T-helper 2 cell treated with Interferon-gamma antibody and Interleukin-4, amounts not matched to agents 5 μg/mL and 100 μg/mL, for 36 hours (primary cell): ENCODE measurements at regions not wholly inside any gene's neighbourhood (a gene's known extent, or its start where the extent isn't known, plus 50 kb on each side); places are given as distances from the start of the nearest gene placed in this dataset.

Experiments
- DNase-seq: peaks from one replicate; pipeline ENCODE4 v3.0.0; 2021; ENCODE audit warnings: low spot score
- H3K27ac Mint-ChIP-seq: one replicate; pipeline ENCODE4 v1.8.0; 2021; ENCODE audit warnings: mild to moderate bottlenecking, mixed read lengths
- H3K27me3 Mint-ChIP-seq: one replicate; pipeline ENCODE4 v1.8.0; 2021; ENCODE audit warnings: low read depth, mixed read lengths
- H3K36me3 Mint-ChIP-seq: one replicate; pipeline ENCODE4 v1.8.0; 2021; ENCODE audit warnings: low read depth, mixed read lengths
- H3K4me1 Mint-ChIP-seq: one replicate; pipeline ENCODE4 v1.8.0; 2021; ENCODE audit warnings: low read depth, mixed read lengths
- H3K4me3 Mint-ChIP-seq: one replicate; pipeline ENCODE4 v1.8.0; 2022; ENCODE audit warnings: mild to moderate bottlenecking, moderate library complexity, mixed read lengths
- H3K9me3 Mint-ChIP-seq: one replicate; pipeline ENCODE4 v1.8.0; 2021; ENCODE audit warnings: mixed read lengths

DNA sequence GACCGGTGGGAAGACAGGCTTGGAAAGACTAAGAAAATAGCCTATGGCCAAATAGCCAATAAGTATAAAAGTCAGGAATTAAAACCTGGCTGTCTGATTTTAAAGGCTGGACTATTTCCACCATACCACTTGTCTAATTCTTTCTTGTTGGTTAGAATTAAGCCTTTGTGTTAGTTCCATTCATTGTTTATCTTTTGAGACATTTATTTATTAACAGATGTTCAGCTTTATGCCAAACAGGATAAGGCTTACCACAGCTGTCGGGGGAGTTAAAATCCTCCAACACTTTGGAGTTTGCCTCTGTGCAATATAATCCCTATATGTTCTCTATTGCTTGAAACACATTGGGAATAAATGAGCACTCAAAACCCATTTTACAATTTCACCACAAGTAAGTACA lies 208.3 kb downstream of the TMEM200A start:
- Mint-ChIP-seq H3K27ac (no peak overlapping the region), H3K36me3 (peaks cover 54% of the 10 kb centered on the region), H3K4me1 (peaks cover 42% of the 10 kb centered on the region), H3K4me3 (no peak overlapping the region), H3K9me3 (peaks cover 50% of the 10 kb centered on the region), H3K27me3 (no peaks in the 10 kb centered on the region)
- no peak for DNase-seq

GRCh38 chr6:130575557-130575956 lies 209.7 kb downstream of the TMEM200A start:
- Mint-ChIP-seq H3K36me3 (peaks cover 51% of the 10 kb centered on the region), H3K4me1 (peaks cover 43% of the 10 kb centered on the region), H3K4me3 (peak overlapping the region; percentile 66), H3K27ac (peak overlapping the region; percentile 86), H3K27me3 (no peaks in the 10 kb centered on the region), H3K9me3 (peaks cover 52% of the 10 kb centered on the region)
- no peak for DNase-seq

- peak; percentile 63 for DNase-seq
- H3K27ac Mint-ChIP-seq = peak overlapping the region; percentile 86
- H3K36me3 Mint-ChIP-seq = peaks cover 47% of the 10 kb centered on the region
- H3K4me1 Mint-ChIP-seq = peaks cover 43% of the 10 kb centered on the region
- H3K27me3 Mint-ChIP-seq = no peaks in the 10 kb centered on the region
- peaks cover 48% of the 10 kb centered on the region for H3K9me3 Mint-ChIP-seq
- peak overlapping the region; percentile 66 for H3K4me3 Mint-ChIP-seq
Measured at GRCh38 chr6:130575971-130576370, 210.2 kb downstream of the TMEM200A start.

DNA sequence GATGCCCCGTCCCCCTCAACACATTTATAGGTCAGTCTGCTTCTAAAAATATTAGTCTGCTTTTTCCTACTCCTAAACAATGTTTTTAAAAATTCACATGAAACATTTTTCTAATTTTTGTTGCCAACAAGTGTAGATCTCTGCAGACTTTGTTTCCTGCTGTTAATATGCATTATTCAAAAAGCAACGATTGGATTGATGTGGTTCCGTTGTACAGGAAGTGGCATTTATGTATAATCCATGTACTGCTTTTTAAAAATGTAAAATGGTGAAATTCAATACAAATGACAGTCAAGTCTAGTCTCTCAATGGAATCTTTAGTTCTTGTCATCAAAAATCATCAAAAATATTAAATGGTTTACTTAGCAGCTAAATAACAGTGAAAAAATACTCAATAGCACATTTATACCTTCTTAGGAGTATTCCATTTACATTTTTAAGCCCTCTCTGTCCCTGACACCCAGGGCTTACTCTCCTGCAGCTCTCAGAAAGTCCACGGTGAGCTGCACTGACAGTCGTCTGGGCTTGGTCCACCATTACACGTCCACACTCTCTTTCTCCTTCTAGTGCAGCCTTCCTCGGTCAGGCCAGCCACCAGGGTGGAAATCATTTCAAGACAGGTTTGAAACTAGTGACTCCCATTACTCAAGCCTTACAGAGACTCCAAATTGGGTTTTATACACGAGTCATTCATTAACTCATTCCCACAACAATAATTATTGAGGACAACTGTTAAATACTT lies 211.5 kb downstream of the TMEM200A start:
- H3K9me3 Mint-ChIP-seq = peaks cover 42% of the 10 kb centered on the region
- peak overlapping the region; percentile 83 for H3K27ac Mint-ChIP-seq
- peak overlapping the region; percentile 66 for H3K4me3 Mint-ChIP-seq
- H3K4me1 Mint-ChIP-seq = peaks cover 43% of the 10 kb centered on the region
- no peak for DNase-seq
- peaks cover 41% of the 10 kb centered on the region for H3K36me3 Mint-ChIP-seq
- no peaks in the 10 kb centered on the region for H3K27me3 Mint-ChIP-seq

DNA sequence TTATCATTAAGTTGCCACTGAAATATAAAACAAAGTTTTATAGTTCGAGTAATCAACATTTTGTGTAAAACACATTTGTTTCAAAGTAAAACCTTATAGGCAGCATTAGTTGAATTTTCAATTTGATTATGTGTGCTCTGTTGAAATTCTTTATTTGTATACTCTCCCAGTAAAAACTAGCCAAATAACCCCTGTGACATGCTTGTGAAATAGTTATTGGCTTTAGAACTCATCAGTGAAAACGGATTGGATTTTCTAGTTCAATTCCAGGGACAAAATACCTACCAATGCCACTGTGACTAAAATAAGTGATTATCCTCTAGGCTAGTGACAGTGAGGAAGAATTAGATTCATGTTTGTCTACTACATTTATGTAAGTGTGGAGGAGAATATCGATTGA lies 212.9 kb downstream of the TMEM200A start:
- no peak for DNase-seq
- Mint-ChIP-seq H3K27me3 (no peaks in the 10 kb centered on the region), H3K27ac (no peak overlapping the region), H3K4me3 (no peak overlapping the region), H3K9me3 (peaks cover 38% of the 10 kb centered on the region), H3K4me1 (peaks cover 43% of the 10 kb centered on the region), H3K36me3 (peaks cover 33% of the 10 kb centered on the region)

- Mint-ChIP-seq H3K4me3 (no peak overlapping the region), H3K27ac (no peak overlapping the region), H3K36me3 (peaks cover 14% of the 10 kb centered on the region), H3K9me3 (peaks cover 22% of the 10 kb centered on the region), H3K27me3 (no peaks in the 10 kb centered on the region), H3K4me1 (peaks cover 31% of the 10 kb centered on the region)
- DNase-seq = no peak
Measured at GRCh38 chr6:130583268-130583667, 217.5 kb downstream of the TMEM200A start.

DNA sequence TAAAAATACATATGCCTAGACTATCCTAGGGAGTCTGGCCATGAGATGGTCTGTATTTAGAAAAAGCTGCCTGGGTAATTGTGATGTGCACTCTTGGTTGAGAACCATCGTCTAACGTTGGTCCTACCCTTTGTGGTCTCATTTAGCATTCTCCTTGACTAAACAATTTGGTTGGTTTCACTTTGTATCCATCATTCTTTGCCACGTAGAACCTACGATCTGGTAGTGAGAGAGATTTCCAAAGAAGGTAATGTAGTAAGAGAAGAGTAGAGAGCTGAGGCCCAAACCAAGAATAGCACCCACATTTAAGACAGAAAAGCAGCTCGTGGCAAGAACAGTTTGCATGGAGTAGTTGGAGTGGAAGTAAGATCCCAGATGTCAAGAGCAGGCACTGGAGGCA lies 219.8 kb downstream of the TMEM200A start:
- peaks cover 27% of the 10 kb centered on the region for H3K4me1 Mint-ChIP-seq
- DNase-seq = no peak
- no peaks in the 10 kb centered on the region for H3K27me3 Mint-ChIP-seq
- H3K9me3 Mint-ChIP-seq = peaks cover 8% of the 10 kb centered on the region
- H3K27ac Mint-ChIP-seq = peak overlapping the region; percentile 64
- H3K36me3 Mint-ChIP-seq = peaks cover 9% of the 10 kb centered on the region
- peak overlapping the region; percentile 7 for H3K4me3 Mint-ChIP-seq

DNA sequence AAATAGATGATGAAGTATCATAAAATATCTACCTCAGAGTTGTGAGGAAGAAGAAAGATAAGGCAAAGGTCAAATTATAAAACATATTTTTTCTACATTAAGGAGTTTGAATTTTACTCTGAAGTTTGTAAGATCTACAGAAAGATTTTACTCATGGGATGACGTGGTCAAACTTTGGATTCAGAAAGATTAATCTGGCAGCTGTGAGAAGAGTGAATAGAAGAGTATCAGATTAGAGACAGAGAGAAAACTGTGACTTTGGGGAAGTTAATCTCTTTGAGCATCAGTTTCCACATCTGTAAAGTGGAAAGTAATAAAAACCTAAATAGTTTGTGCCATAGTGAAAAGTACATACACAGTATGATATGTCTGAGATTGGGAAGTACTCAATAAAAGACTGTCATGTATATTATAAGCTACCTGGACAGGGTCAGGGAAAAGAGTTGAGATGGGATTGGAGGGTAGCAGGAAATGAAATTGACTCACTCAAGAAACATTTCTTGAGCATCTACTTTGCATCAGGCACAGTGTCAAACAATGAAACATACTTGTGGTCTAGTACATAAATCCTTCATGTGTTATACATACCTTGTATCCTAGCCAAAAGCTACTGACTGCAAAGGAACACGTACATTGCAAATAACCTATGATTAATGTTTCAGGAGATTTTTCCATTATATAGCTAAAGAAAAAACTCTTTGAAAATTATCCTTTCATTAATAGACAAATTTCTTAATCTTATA lies 222.1 kb downstream of the TMEM200A start:
- no peak for DNase-seq
- Mint-ChIP-seq H3K9me3 (peaks cover 26% of the 10 kb centered on the region), H3K36me3 (peaks cover 19% of the 10 kb centered on the region)

DNA sequence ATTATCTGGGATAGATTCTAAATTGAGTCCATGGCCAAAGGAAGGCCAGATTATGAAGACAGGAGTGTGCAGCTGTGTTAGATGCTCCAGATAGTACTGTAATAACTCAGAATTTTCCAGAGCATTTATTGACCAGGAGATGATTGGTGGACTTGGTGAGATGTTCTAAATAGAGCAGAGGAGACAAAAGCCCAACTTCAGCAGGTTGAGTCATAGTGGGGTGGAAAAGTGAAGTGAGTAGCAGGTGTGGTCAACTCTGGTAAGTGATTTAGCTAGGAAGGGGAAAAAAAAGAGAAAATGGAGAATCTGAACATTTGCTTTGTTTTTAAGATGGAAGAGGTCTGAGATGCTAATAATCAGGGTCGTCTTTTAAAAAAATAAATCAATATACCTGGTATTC lies 227.4 kb downstream of the TMEM200A start:
- no peaks in the 10 kb centered on the region for H3K27me3 Mint-ChIP-seq
- peaks cover 10% of the 10 kb centered on the region for H3K36me3 Mint-ChIP-seq
- no peak overlapping the region for H3K27ac Mint-ChIP-seq
- H3K9me3 Mint-ChIP-seq = peaks cover 20% of the 10 kb centered on the region
- DNase-seq = no peak
- no peak overlapping the region for H3K4me3 Mint-ChIP-seq
- peaks cover 4% of the 10 kb centered on the region for H3K4me1 Mint-ChIP-seq

More for the DNA sequence above, 222.1 kb downstream of the TMEM200A start:
- no peak overlapping the region for H3K4me3 Mint-ChIP-seq
- peaks cover 29% of the 10 kb centered on the region for H3K4me1 Mint-ChIP-seq
- H3K27me3 Mint-ChIP-seq = no peaks in the 10 kb centered on the region
- H3K27ac Mint-ChIP-seq = peak overlapping the region; percentile 4

DNA sequence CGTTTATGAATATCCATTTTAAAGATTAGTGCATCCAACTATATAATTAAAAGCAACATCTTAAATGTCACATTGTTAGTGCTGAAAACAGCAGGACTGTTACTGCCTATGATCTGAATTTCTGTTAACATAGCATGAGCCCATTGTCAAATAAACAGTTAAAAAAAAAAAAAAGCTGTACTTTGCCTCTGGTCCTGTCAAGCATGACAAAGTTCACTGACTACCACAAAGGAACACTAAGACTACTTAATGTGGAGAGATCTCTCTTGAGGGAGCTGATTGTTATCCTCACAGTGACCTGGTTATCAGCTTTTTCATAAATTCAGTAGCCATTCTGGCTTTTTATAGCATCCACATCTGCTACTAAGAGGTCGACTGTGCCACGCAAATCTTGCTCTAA lies 228.1 kb downstream of the TMEM200A start:
- Mint-ChIP-seq H3K27ac (no peak overlapping the region), H3K9me3 (peaks cover 20% of the 10 kb centered on the region), H3K4me3 (no peak overlapping the region), H3K4me1 (peaks cover 4% of the 10 kb centered on the region), H3K27me3 (no peaks in the 10 kb centered on the region), H3K36me3 (peaks cover 10% of the 10 kb centered on the region)
- DNase-seq = no peak

GRCh38 chr6:130598021-130598989 lies 228.9 kb upstream of the SMLR1 start:
- H3K27ac Mint-ChIP-seq = no peak overlapping the region
- no peaks in the 10 kb centered on the region for H3K36me3 Mint-ChIP-seq
- DNase-seq = no peak
- H3K27me3 Mint-ChIP-seq = no peaks in the 10 kb centered on the region
- H3K4me1 Mint-ChIP-seq = peaks cover 17% of the 10 kb centered on the region
- H3K4me3 Mint-ChIP-seq = no peak overlapping the region
- no peaks in the 10 kb centered on the region for H3K9me3 Mint-ChIP-seq

GRCh38 chr6:130600880-130601341 lies 226.3 kb upstream of the SMLR1 start:
- no peak for DNase-seq
- peaks cover 2% of the 10 kb centered on the region for H3K27me3 Mint-ChIP-seq
- H3K4me1 Mint-ChIP-seq = peaks cover 20% of the 10 kb centered on the region
- H3K27ac Mint-ChIP-seq = no peak overlapping the region
- H3K4me3 Mint-ChIP-seq = no peak overlapping the region
- H3K36me3 Mint-ChIP-seq = no peaks in the 10 kb centered on the region
- H3K9me3 Mint-ChIP-seq = no peaks in the 10 kb centered on the region

DNA sequence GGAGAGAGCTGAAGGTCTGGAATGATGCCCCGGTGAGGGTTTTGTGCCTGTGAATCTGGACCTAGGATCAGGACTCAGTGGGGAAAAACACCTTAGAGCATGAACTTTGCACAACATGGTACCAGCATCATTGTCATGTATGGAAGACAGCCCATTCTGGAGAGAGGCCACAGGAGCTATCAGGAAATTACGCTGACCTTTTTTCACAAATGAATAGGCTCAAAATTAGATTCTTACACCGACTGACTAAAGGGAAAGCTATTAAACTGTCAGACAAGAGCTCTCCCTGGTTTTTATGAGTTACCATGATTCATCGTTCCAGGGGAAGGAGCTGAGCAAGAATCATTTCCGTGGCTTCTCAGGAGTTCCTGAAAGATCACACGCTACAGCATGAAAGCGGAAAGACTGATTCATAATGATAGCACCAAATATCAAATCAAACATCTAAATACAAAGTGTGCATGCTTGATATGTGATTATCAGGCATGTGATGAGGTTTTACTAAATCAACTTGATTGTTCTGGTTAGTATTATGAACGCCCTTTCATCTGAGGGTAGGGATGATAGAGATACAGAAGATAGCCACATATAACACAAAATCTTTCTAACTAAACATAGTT lies 224.9 kb upstream of the SMLR1 start:
- peak; percentile 58 for DNase-seq
- peaks cover 2% of the 10 kb centered on the region for H3K27me3 Mint-ChIP-seq
- no peak overlapping the region for H3K27ac Mint-ChIP-seq
- H3K4me1 Mint-ChIP-seq = peaks cover 20% of the 10 kb centered on the region
- no peaks in the 10 kb centered on the region for H3K36me3 Mint-ChIP-seq
- peak overlapping the region; percentile 37 for H3K4me3 Mint-ChIP-seq
- no peaks in the 10 kb centered on the region for H3K9me3 Mint-ChIP-seq
